ENCODE measurements at regions not wholly inside any gene's neighbourhood (a gene's known extent, or its start where the extent isn't known, plus 50 kb on each side); places are given as distances from the start of the nearest gene placed in this dataset.

DNA sequence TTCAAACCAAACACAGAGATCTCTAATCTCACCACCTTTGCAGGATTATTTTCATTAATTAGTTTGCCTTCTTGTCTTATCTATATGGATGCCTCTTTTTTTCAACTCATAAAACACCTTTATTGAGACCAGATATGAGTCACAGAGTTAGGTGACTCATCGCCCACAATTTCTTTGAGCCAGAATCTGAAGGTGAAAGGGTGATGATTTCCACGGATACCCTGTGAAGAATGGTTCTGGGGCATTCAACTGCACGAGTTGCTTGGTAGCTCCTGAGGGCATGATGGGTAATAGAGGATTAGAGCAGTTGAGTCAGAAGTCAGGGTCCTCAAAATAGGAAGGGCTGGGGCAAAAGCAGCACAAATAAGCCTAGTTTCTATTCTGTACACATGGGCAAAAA lies 128.2 kb downstream of the TBX19 start:
- no peak overlapping the region for H3K14ac ChIP-seq (ENCODE audit: insufficient read length)
- H3K27ac ChIP-seq (ENCODE audit: low read depth, low read length) = no peak overlapping the region
- FAIRE-seq = no peak
- H2AK5ac ChIP-seq (ENCODE audit: low read depth, low read length) = no peak overlapping the region
- TF ChIP-seq POLR2A (IDR thresholded peaks at IDR 0.05; ENCODE audit: control extremely low read depth in 1 of 2, low read depth in 2 of 2, low read length in 2 of 2) (no peak), GABPA (IDR thresholded peaks at IDR 0.05; ENCODE audit: borderline replicate concordance, insufficient read depth, low read length) (no peak), KDM4A (IDR thresholded peaks at IDR 0.05; ENCODE audit: low read depth, low read length, severe bottlenecking) (no peak), PHF8 (conservative IDR thresholded peaks at IDR 0.05; ENCODE audit: low read depth, low read length) (no peak), CHD1 (IDR thresholded peaks at IDR 0.05; ENCODE audit: low read depth, low read length) (no peak), RNF2 (IDR thresholded peaks at IDR 0.05; ENCODE audit: borderline replicate concordance, low read depth, low read length, missing control alignments, poor library complexity, severe bottlenecking) (no peak), JUN (IDR thresholded peaks at IDR 0.05; ENCODE audit: low read depth, low read length) (no peak), ASH2L (IDR thresholded peaks at IDR 0.05; ENCODE audit: low read length) (no peak)
- TF ChIP-seq, protein P1, sequence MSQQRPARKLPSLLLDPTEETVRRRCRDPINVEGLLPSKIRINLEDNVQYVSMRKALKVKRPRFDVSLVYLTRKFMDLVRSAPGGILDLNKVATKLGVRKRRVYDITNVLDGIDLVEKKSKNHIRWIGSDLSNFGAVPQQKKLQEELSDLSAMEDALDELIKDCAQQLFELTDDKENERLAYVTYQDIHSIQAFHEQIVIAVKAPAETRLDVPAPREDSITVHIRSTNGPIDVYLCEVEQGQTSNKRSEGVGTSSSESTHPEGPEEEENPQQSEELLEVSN (IDR thresholded peaks at IDR 0.05) = no peak
- H3K36me3 ChIP-seq (ENCODE audit: control insufficient read depth in 2 of 4, insufficient read depth in 4 of 4, low read length in 3 of 4) = no peaks in the 10 kb centered on the region
- H3K79me1 ChIP-seq (ENCODE audit: low read depth, low read length) = no peaks in the 10 kb centered on the region
- POLR2A ChIA-PET (ENCODE audit: partially characterized antibody) = no interaction called here
- no peak overlapping the region for H3K56ac ChIP-seq (replicated peaks; ENCODE audit: insufficient read length, low read depth, low read length)
- H2BK5ac ChIP-seq (ENCODE audit: low read depth, low read length) = no peak overlapping the region
- no peaks in the 10 kb centered on the region for H3K9me3 ChIP-seq (ENCODE audit: insufficient read depth in 2 of 2, low read depth in 1 of 2, low read length in 1 of 2)
- no peak overlapping the region for H3K4ac ChIP-seq (replicated peaks; ENCODE audit: insufficient read length, low read depth, low read length)
- H3K4me2 ChIP-seq (ENCODE audit: insufficient read depth in 1 of 2, low read depth in 2 of 2, low read length in 2 of 2) = no peak overlapping the region
- 81% methylated on average over 3 of the region's 3 CpGs; no CpG with 5 or more reads in 1 of the 2 experiments for WGBS, 2 experiments (ENCODE audit: extremely low coverage in 1 of 2, insufficient coverage in 1 of 2, insufficient read length in 1 of 2, insufficient replicate concordance in 2 of 2, low coverage in 1 of 2, low lambda C conversion rate in 2 of 2, missing lambda C conversion rate in 1 of 2)
- DNase-seq (ENCODE audit: low read depth in 1 of 2, low spot score in 2 of 2) = no peak
- no peak overlapping the region for H3K9ac ChIP-seq (replicated peaks in 1 of 4; ENCODE audit: extremely low read depth in 1 of 4, low read depth in 3 of 4, low read length in 3 of 4)
- no peaks in the 10 kb centered on the region for H4K20me1 ChIP-seq (replicated peaks in 1 of 2; ENCODE audit: control insufficient read depth in 1 of 2, insufficient read depth in 2 of 2, low read length in 2 of 2)
- H4K91ac ChIP-seq (replicated peaks; ENCODE audit: insufficient read length, low read length) = no peak overlapping the region
- no peak overlapping the region for H2BK120ac ChIP-seq (replicated peaks; ENCODE audit: low read depth, low read length)
- no peak overlapping the region for H3K4me3 ChIP-seq (ENCODE audit: extremely low read depth in 1 of 4, insufficient read depth in 2 of 4, low read depth in 3 of 4, low read length in 4 of 4)
- H3K23ac ChIP-seq (ENCODE audit: insufficient read length) = no peak overlapping the region
- H3K79me2 ChIP-seq (ENCODE audit: control insufficient read depth in 1 of 2, insufficient read depth in 2 of 2, low read length in 2 of 2) = no peaks in the 10 kb centered on the region
- no peaks in the 10 kb centered on the region for H3K27me3 ChIP-seq (replicated peaks in 1 of 4; ENCODE audit: control insufficient read depth in 3 of 4, extremely low read depth in 1 of 4, insufficient read depth in 3 of 4, low read length in 3 of 4)
- H2BK20ac ChIP-seq (ENCODE audit: low read length) = no peak overlapping the region
- CTCF ChIA-PET (ENCODE audit: partially characterized antibody) = interaction anchor here (1.5 to 2.2 kb wide), 2 partner anchors 31 to 66 kb away, joined by 5 to 6 read pairs; no protein-coding TSS in a partner anchor
- no peak overlapping the region for H4K8ac ChIP-seq (ENCODE audit: extremely low read depth, insufficient read depth, low read length)
- no peak overlapping the region for H2BK15ac ChIP-seq (ENCODE audit: low read length)
- no peaks in the 10 kb centered on the region for H3K4me1 ChIP-seq (replicated peaks in 1 of 4; ENCODE audit: control insufficient read depth in 3 of 4, insufficient read depth in 4 of 4, low read length in 3 of 4)
- H3K23me2 ChIP-seq (ENCODE audit: low read depth, low read length) = no peaks in the 10 kb centered on the region; the same call in 1 of the 2 replicates
- no peak overlapping the region for H4K5ac ChIP-seq (ENCODE audit: insufficient read length, low read depth, low read length)
- H2AFZ ChIP-seq (ENCODE audit: low read length) = no peak overlapping the region
- no peak overlapping the region for H2BK12ac ChIP-seq (ENCODE audit: low read depth, low read length)
- H3K18ac ChIP-seq (ENCODE audit: extremely low read depth, low read length) = no peak overlapping the region

Data from H1 (cell line).